ENCODE measurements at regions not wholly inside any gene's neighbourhood (a gene's known extent, or its start where the extent isn't known, plus 50 kb on each side); places are given as distances from the start of the nearest gene placed in this dataset.

DNA sequence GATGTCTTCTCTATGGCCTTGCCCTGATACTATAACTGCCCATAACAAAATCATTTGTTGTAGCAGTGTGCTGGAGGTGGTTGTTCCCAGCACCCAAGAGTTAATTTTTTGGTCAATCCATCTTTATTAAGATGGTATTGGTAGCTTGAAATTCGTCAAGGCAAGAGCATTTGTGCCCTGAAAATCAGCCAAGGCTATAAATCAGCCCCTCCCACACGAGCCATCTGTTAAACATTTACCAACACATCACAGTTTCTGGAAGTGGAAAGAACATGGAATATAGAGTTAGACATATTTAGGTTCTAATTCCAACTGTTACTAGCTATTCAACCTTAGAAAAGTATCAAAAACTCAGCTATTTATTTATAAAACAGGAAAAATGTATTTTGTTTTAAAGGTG, 888.4 kb upstream of the GJE1 start:
- Histone ChIP-seq H3K9me3 (ENCODE audit: control insufficient read depth in 2 of 2, low read length in 2 of 2) (no peaks in the 10 kb centered on the region), H3K4me3 (ENCODE audit: low read depth, low read length) (no peak overlapping the region), H3K36me3 (ENCODE audit: control insufficient read depth, insufficient read depth, low read length) (no peaks in the 10 kb centered on the region), H3K4me1 (ENCODE audit: control insufficient read depth, insufficient read depth, low read length, poor library complexity, severe bottlenecking) (no peaks in the 10 kb centered on the region), H3K27ac (ENCODE audit: insufficient read depth, low read length, poor library complexity, severe bottlenecking) (no peak overlapping the region), H3K27me3 (ENCODE audit: control insufficient read depth, insufficient read depth, low read length) (no peaks in the 10 kb centered on the region)
- H3K9me3 Mint-ChIP-seq, result no peaks in the 10 kb centered on the region
- no peak overlapping the region for H3K27ac Mint-ChIP-seq
- no peaks in the 10 kb centered on the region for H3K27me3 Mint-ChIP-seq
- H3K36me3 Mint-ChIP-seq, result no peaks in the 10 kb centered on the region
- no peak for DNase-seq
- H3K4me3 Mint-ChIP-seq, result no peak overlapping the region
- no peaks in the 10 kb centered on the region for H3K4me1 Mint-ChIP-seq
- ATAC-seq (ENCODE audit: low read depth in 2 of 2), result no peak

DNA sequence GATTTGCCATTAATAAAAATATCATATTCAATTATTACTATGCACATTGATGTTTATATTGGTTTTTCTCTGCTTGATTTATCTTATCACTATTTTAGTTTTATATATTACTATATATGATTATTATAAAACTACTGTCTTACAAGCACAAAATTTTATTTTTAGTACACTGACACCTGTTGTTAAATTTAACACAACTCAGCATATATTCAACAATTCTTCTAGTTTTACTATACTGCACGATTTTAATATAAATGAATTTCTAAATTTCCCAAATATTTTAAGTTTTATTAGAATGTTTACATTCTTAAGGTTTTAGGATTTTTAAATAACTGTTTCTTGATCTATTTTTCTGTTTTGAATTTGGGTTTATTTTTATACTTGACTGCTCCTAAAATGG, 889.8 kb upstream of the GJE1 start:
- H3K4me1 ChIP-seq (ENCODE audit: control insufficient read depth, insufficient read depth, low read length, poor library complexity, severe bottlenecking), result no peaks in the 10 kb centered on the region
- H3K4me3 Mint-ChIP-seq, result no peak overlapping the region
- ATAC-seq (ENCODE audit: low read depth in 2 of 2), result no peak

DNA sequence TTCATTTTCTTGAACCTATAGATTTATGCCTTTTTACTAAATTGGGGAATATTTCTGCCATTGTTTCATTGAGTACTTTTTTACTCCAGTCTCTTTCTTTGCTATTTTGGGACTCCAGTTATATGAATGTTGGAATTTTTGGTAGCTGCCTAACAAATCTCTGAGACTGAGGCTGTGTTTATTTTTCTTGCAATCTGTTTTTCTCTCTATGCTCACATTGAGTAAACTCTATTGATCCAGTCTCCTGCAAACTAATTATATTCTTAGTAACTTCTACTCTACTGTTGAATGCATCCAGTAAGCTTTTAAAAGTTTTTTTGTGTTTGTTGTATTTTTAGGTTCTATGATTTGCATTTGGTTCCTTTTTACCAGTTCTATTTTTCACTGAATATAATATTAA, 903.4 kb upstream of the GJE1 start:
- no peak overlapping the region for H3K4me3 Mint-ChIP-seq
- H3K36me3 Mint-ChIP-seq, result no peaks in the 10 kb centered on the region

More for the DNA sequence above, 889.8 kb upstream of the GJE1 start:
- no peak for DNase-seq
- Histone ChIP-seq H3K36me3 (ENCODE audit: control insufficient read depth, insufficient read depth, low read length) (no peaks in the 10 kb centered on the region), H3K9me3 (ENCODE audit: control insufficient read depth in 2 of 2, low read length in 2 of 2) (no peaks in the 10 kb centered on the region), H3K27me3 (ENCODE audit: control insufficient read depth, insufficient read depth, low read length) (no peaks in the 10 kb centered on the region), H3K27ac (ENCODE audit: insufficient read depth, low read length, poor library complexity, severe bottlenecking) (no peak overlapping the region), H3K4me3 (ENCODE audit: low read depth, low read length) (no peak overlapping the region)
- no peak overlapping the region for H3K27ac Mint-ChIP-seq
- no peaks in the 10 kb centered on the region for H3K4me1 Mint-ChIP-seq
- no peaks in the 10 kb centered on the region for H3K9me3 Mint-ChIP-seq
- no peaks in the 10 kb centered on the region for H3K36me3 Mint-ChIP-seq
- no peaks in the 10 kb centered on the region for H3K27me3 Mint-ChIP-seq

GRCh38 chr6:141218583-141218982, 914.1 kb upstream of the GJE1 start:
- Mint-ChIP-seq H3K4me1 (no peaks in the 10 kb centered on the region), H3K36me3 (no peaks in the 10 kb centered on the region), H3K9me3 (peaks cover 0 to 2% (median 0%) of the 10 kb centered on the region in 7 donors), H3K27ac (no peak overlapping the region), H3K4me3 (no peak overlapping the region), H3K27me3 (no peaks in the 10 kb centered on the region)
- Histone ChIP-seq H3K36me3 (ENCODE audit: control insufficient read depth, insufficient read depth, low read length) (no peaks in the 10 kb centered on the region), H3K9me3 (ENCODE audit: control insufficient read depth in 2 of 2, low read length in 2 of 2) (no peaks in the 10 kb centered on the region), H3K27ac (ENCODE audit: insufficient read depth, low read length, poor library complexity, severe bottlenecking) (no peak overlapping the region), H3K4me1 (ENCODE audit: control insufficient read depth, insufficient read depth, low read length, poor library complexity, severe bottlenecking) (no peaks in the 10 kb centered on the region), H3K4me3 (ENCODE audit: low read depth, low read length) (no peak overlapping the region), H3K27me3 (ENCODE audit: control insufficient read depth, insufficient read depth, low read length) (no peaks in the 10 kb centered on the region)
- ATAC-seq (ENCODE audit: low read depth in 2 of 2) (no peak), DNase-seq (no peak)

More for the DNA sequence above, 903.4 kb upstream of the GJE1 start:
- H3K36me3 ChIP-seq (ENCODE audit: control insufficient read depth, insufficient read depth, low read length), result no peaks in the 10 kb centered on the region
- no peaks in the 10 kb centered on the region for H3K4me1 Mint-ChIP-seq
- no peak overlapping the region for H3K27ac ChIP-seq (ENCODE audit: insufficient read depth, low read length, poor library complexity, severe bottlenecking)
- no peaks in the 10 kb centered on the region for H3K27me3 ChIP-seq (ENCODE audit: control insufficient read depth, insufficient read depth, low read length)
- H3K4me3 ChIP-seq (ENCODE audit: low read depth, low read length), result no peak overlapping the region
- no peak for DNase-seq
- no peak for ATAC-seq (ENCODE audit: low read depth in 2 of 2)
- H3K4me1 ChIP-seq (ENCODE audit: control insufficient read depth, insufficient read depth, low read length, poor library complexity, severe bottlenecking), result no peaks in the 10 kb centered on the region
- no peaks in the 10 kb centered on the region for H3K9me3 ChIP-seq (ENCODE audit: control insufficient read depth in 2 of 2, low read length in 2 of 2)
- H3K9me3 Mint-ChIP-seq, result peaks cover 0 to 8% (median 0%) of the 10 kb centered on the region in 7 donors
- no peak overlapping the region for H3K27ac Mint-ChIP-seq
- no peaks in the 10 kb centered on the region for H3K27me3 Mint-ChIP-seq

- Mint-ChIP-seq H3K4me1 (no peaks in the 10 kb centered on the region), H3K27me3 (no peaks in the 10 kb centered on the region), H3K4me3 (no peak overlapping the region), H3K27ac (no peak overlapping the region), H3K9me3 (peaks cover 0 to 2% (median 0%) of the 10 kb centered on the region in 7 donors), H3K36me3 (no peaks in the 10 kb centered on the region)
- no peaks in the 10 kb centered on the region for H3K27me3 ChIP-seq (ENCODE audit: control insufficient read depth, insufficient read depth, low read length)
- no peaks in the 10 kb centered on the region for H3K36me3 ChIP-seq (ENCODE audit: control insufficient read depth, insufficient read depth, low read length)
- ATAC-seq (ENCODE audit: low read depth in 2 of 2) (no peak), DNase-seq (no peak)
- H3K9me3 ChIP-seq (ENCODE audit: control insufficient read depth in 2 of 2, low read length in 2 of 2), result no peaks in the 10 kb centered on the region
- no peak overlapping the region for H3K4me3 ChIP-seq (ENCODE audit: low read depth, low read length)
- H3K27ac ChIP-seq (ENCODE audit: insufficient read depth, low read length, poor library complexity, severe bottlenecking), result no peak overlapping the region
- H3K4me1 ChIP-seq (ENCODE audit: control insufficient read depth, insufficient read depth, low read length, poor library complexity, severe bottlenecking), result no peaks in the 10 kb centered on the region
These were observed 916.0 kb upstream of the GJE1 start for GRCh38 chr6:141216726-141217125.

DNA sequence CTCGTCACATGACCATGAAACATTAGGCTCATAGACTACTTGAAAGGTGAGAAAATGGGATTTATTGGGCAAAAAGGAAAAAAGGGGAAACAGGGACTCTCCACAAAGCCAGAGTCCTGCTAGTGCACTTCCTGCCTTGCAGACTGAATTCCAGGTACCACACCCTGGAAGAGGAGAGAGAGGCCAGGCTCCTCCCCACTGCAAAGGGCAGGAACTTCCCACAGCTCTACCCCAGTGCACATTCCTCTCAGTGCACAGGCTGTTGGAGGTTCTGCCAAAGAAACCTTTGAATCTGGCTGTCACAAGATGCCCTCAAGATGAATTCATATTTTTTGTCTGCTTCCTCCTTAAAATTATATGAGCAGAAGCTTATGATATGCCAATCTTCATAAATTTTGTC, 920.4 kb upstream of the GJE1 start:
- H3K4me1 Mint-ChIP-seq, result no peaks in the 10 kb centered on the region
- no peaks in the 10 kb centered on the region for H3K4me1 ChIP-seq (ENCODE audit: control insufficient read depth, insufficient read depth, low read length, poor library complexity, severe bottlenecking)
- no peaks in the 10 kb centered on the region for H3K36me3 Mint-ChIP-seq
- no peaks in the 10 kb centered on the region for H3K27me3 ChIP-seq (ENCODE audit: control insufficient read depth, insufficient read depth, low read length)
- H3K4me3 ChIP-seq (ENCODE audit: low read depth, low read length), result no peak overlapping the region
- no peaks in the 10 kb centered on the region for H3K27me3 Mint-ChIP-seq
- no peak overlapping the region for H3K27ac ChIP-seq (ENCODE audit: insufficient read depth, low read length, poor library complexity, severe bottlenecking)
- no peak for ATAC-seq (ENCODE audit: low read depth in 2 of 2)
- H3K9me3 Mint-ChIP-seq, result no peaks in the 10 kb centered on the region
- no peaks in the 10 kb centered on the region for H3K9me3 ChIP-seq (ENCODE audit: control insufficient read depth in 2 of 2, low read length in 2 of 2)
- H3K36me3 ChIP-seq (ENCODE audit: control insufficient read depth, insufficient read depth, low read length), result no peaks in the 10 kb centered on the region
- H3K27ac Mint-ChIP-seq, result no peak overlapping the region
- no peak overlapping the region for H3K4me3 Mint-ChIP-seq
- DNase-seq, result no peak

- no peak overlapping the region for H3K27ac Mint-ChIP-seq
- no peaks in the 10 kb centered on the region for H3K27me3 Mint-ChIP-seq
- no peaks in the 10 kb centered on the region for H3K9me3 Mint-ChIP-seq
These were observed 920.9 kb upstream of the GJE1 start for GRCh38 chr6:141211845-141212244.

DNA sequence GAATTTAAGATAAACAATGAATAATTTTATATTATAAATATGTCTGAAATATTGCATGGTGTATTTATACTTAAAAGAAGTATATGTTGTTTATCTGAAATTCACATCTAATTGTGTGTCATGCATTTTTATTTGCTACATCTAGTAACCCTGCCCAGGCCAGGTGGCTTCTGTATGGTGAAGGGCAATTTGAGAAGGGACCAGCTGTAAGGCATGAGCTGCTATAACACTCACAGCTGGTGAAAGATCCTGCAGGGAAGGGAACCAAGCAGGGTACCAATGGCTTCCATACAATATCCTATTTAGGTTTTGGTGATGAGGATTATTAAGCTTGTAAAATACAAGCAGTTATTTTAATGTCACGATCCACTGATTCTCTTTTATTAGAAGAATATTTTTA, 921.8 kb upstream of the GJE1 start:
- H3K36me3 Mint-ChIP-seq, result no peaks in the 10 kb centered on the region
- Histone ChIP-seq H3K9me3 (ENCODE audit: control insufficient read depth in 2 of 2, low read length in 2 of 2) (no peaks in the 10 kb centered on the region), H3K36me3 (ENCODE audit: control insufficient read depth, insufficient read depth, low read length) (no peaks in the 10 kb centered on the region), H3K27ac (ENCODE audit: insufficient read depth, low read length, poor library complexity, severe bottlenecking) (no peak overlapping the region), H3K4me1 (ENCODE audit: control insufficient read depth, insufficient read depth, low read length, poor library complexity, severe bottlenecking) (no peaks in the 10 kb centered on the region), H3K4me3 (ENCODE audit: low read depth, low read length) (no peak overlapping the region), H3K27me3 (ENCODE audit: control insufficient read depth, insufficient read depth, low read length) (no peaks in the 10 kb centered on the region)
- no peak for ATAC-seq (ENCODE audit: low read depth in 2 of 2)
- H3K27me3 Mint-ChIP-seq, result no peaks in the 10 kb centered on the region
- no peak overlapping the region for H3K4me3 Mint-ChIP-seq
- H3K27ac Mint-ChIP-seq, result no peak overlapping the region
- DNase-seq, result no peak
- no peaks in the 10 kb centered on the region for H3K9me3 Mint-ChIP-seq
- no peaks in the 10 kb centered on the region for H3K4me1 Mint-ChIP-seq

More at GRCh38 chr6:141211845-141212244, 920.9 kb upstream of the GJE1 start:
- DNase-seq (no peak), ATAC-seq (ENCODE audit: low read depth in 2 of 2) (no peak)
- no peaks in the 10 kb centered on the region for H3K9me3 ChIP-seq (ENCODE audit: control insufficient read depth in 2 of 2, low read length in 2 of 2)
- no peaks in the 10 kb centered on the region for H3K27me3 ChIP-seq (ENCODE audit: control insufficient read depth, insufficient read depth, low read length)
- Mint-ChIP-seq H3K4me1 (no peaks in the 10 kb centered on the region), H3K36me3 (no peaks in the 10 kb centered on the region), H3K4me3 (no peak overlapping the region)
- no peaks in the 10 kb centered on the region for H3K36me3 ChIP-seq (ENCODE audit: control insufficient read depth, insufficient read depth, low read length)
- no peaks in the 10 kb centered on the region for H3K4me1 ChIP-seq (ENCODE audit: control insufficient read depth, insufficient read depth, low read length, poor library complexity, severe bottlenecking)
- H3K27ac ChIP-seq (ENCODE audit: insufficient read depth, low read length, poor library complexity, severe bottlenecking), result no peak overlapping the region
- H3K4me3 ChIP-seq (ENCODE audit: low read depth, low read length), result no peak overlapping the region

Data from CD4-positive, CD25-positive, alpha-beta regulatory T cell (primary cell).